GM18868 (cell line): ENCODE measurements at regions not wholly inside any gene's neighbourhood (a gene's known extent, or its start where the extent isn't known, plus 50 kb on each side); places are given as distances from the start of the nearest gene placed in this dataset.
"Not testable (repeated sequence)": the region's sequence is repeated elsewhere in the genome, so short reads cannot be mapped to it uniquely, and the experiment has no call there.

Experiments
- ATAC-seq: cut with Tn5 transposase; IDR thresholded peaks from one replicate; pipeline ENCODE4 v1.9.1; 2021; ENCODE audit warnings: mild to moderate bottlenecking, moderate library complexity; ENCODE audit not compliant: unreplicated experiment

- ATAC-seq: no peak
Measured at GRCh38 chr11:134661660-134662059, 249.6 kb upstream of the B3GAT1 start.

DNA sequence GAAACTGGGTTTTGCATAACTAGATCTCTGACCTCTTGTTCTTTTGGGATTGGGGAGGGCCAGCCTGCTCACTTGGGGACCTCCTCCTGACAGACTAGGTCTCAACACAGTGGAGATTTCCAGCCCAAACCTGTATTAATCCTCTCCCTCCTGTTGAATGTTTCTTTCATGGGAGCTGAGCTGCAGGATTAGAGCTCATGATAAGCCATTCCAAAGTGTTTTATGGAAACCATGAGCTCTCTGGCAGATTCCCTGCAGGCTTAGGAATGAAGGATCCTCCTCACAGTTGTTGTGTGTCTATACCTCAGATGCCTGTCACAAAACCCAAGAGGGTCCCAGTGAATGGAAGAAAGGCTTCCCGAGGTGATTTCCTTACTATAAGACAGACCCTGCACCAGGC is 248.4 kb upstream of the B3GAT1 start:
- no peak for ATAC-seq

DNA sequence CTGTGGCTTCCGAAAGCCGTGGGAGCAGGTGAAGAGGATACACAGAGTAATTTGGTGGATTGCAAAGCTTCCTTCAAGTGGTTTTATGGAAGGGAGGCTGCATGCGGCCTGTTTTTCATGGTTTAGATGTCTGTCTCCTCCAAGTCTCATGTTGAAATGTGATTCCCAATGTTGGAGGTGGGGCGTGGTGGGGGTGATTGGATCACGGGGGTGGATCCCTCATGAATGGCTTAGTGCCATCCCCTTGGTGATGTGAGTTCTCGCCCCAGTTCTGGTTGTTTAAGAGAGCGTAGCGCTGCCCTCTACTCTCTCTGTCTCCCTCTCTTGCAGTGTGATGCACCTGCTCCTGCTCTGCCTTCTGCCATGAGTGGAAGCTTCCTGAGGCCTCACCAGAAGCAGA is 247.8 kb upstream of the B3GAT1 start:
- ATAC-seq: no peak

DNA sequence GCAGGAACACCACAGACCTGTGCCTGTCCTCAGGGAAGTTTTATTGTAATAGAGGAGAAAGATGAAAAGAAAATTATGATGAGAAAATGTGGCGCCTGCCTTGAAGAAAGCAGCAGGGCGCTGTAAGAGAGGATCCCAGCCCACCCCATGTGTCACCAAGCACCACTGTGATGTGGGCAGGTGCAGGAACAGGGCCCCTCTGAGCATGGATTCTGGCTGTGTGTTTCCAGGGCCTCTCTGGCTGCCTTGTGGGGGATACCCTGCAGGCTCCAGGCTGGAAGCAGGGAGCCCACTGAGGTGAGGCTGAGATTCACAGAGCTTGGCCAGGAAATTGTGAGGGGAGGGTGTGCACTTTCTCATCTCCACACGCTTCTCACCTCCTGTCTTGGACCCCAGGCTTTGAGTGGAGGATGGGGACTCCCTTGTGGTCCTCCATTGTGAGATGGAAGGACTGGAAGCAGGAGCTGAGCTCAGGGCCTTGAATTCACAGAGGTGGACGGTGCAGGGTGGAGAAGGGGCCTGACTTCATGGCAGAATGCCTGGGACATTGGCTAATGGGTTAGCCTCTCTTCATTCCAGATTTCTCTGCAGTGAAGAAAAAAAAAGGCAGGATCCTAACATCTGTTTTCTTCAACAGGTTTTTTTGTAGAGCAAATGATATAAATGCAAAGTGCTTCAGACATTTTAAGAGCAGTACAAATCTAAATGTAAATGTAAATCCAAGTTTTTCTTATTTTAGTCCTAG is 246.6 kb upstream of the B3GAT1 start:
- no peak for ATAC-seq

GRCh38 chr11:134657631-134658030 is 245.6 kb upstream of the B3GAT1 start:
- ATAC-seq: no peak

DNA sequence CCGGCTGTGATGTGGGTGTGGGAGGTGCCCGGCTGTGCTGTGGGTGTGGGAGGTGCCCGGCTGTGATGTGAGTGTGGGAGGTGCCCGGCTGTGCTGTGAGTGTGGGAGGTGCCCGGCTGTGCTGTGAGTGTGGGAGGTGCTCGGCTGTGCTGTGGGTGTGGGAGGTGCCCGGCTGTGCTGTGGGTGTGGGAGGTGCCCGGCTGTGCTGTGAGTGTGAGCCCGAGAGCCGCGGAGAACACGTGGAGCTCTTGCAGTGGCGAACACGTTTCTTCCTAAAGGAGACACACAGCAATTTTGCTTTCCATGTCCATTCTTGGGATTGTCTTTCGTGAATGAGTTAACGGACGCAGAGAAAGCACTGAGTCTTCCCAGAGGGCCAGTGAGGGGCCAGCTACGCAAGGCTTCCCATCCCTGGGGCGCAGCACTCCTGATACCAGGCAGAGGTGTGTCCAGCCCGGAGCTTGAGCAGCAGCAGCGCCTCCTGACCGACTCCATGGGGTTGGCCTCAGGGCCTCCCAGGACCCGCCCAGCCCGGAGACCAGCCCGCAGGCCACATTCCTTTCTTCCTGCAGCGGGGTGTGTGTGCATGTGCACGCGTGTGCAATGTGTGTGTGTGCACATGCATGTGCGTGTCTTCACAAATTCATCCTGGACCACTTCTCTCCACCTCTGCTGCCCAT is 245.0 kb upstream of the B3GAT1 start:
- no peak for ATAC-seq

GRCh38 chr11:134656086-134656840 is 244.2 kb upstream of the B3GAT1 start:
- not testable (repeated sequence) for ATAC-seq

DNA sequence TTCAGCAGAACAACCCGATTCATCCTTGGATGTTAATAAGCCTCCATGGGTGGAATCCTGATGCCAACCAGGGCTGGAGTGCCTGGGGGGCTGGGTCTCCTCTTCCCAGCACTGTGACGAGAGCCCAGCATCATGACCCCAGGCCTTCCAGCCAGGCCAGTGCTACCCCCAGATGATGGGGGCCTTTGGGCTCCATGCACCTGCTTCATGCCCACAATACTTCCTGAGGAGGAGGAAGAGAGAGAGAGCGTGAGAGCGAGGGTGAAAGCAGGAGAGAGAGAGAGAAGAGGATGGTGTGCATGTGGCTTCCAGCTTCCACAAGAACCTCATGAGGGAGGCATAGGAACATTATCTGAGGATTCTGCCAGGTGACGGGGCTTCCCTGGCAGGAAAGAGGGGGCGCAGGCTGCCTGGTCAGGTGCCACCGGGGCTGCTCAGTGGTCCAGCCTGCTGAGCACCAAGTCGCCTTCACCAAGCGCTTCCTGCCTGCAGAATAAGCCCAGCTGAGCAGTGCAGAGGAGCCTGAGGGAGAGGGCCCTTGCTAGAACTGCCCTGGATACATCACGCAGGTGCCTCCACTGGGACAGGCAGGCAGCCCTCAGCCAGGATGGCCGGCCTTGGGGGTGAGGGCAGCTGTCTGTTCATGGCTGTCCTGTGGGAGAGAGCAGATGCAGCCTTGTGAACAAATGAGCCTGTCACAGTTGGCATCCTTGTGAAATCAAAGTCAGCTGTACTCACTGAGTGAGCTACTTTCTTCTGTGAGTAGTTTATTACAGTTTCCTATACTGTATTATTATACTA is 243.3 kb upstream of the B3GAT1 start:
- ATAC-seq: no peak

- no peak for ATAC-seq
Measured at GRCh38 chr11:134654161-134654915, 242.3 kb upstream of the B3GAT1 start.

DNA sequence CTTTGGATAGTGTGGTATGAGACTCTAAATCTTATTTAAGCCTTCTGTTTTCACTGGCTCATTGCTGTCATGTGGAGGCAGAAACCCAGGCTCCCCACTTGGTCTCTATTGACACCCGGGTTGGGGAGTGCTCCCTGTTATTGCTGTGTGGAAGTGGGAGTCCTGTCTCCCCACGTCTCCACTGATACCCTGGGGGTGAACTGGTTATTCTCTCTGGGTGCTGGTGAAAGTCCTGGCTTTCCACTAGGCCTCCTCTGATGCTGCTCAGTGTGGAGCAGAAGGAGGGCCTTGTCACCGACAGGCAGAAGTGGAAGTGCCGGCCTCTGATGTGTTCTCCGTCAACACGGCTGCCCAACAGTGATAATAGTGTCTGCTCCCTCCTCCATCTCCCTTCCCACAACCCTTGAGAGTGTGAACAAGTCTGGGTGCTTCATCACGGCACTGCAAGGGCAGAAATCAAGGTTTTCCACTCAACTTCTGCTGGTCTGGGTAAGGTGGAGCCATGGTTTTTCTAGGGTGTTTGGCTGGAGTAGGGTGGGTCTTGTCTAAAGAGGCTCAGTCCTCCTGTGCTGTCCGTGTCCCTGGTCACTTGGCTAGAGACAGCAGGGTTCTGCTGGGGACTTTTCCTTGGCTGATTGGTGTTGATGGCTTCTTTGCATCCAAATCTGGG is 240.7 kb upstream of the B3GAT1 start:
- ATAC-seq: no peak

DNA sequence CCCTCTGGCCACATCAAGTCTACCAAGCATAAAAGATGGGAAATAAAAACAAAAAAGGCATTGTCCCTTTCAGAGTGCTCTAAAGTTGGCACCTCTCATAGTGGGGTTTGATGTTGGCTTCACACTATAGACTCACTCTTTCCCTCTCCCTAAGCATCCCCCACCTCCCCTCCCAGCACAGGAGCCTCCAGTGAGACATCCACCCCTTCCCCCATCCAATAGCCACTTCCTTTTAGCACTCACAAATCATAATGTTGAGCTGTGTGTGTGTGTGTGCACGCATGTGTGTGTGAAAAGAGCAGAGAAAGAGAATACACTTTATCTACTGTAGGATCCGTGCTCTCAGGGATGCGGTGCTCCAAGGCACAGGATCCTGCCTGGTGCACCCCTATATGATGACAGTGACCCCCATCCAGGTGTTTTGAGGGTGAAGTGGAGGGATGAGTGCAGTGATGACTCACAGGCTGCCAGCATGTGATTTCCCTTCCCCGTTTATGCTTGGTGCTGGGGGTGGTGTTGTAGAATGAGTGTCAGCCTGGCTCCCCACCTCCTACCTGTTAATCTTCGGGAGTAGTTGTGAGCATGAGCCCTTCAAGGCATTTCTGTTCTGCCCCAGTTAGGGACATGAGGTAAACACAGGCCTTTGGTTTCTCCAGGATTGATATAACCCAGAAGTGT is 235.2 kb upstream of the B3GAT1 start:
- no peak for ATAC-seq

- ATAC-seq: no peak
Measured at GRCh38 chr11:134646561-134646960, 234.5 kb upstream of the B3GAT1 start.

- ATAC-seq: no peak
Measured at GRCh38 chr11:134645576-134645975, 233.5 kb upstream of the B3GAT1 start.

DNA sequence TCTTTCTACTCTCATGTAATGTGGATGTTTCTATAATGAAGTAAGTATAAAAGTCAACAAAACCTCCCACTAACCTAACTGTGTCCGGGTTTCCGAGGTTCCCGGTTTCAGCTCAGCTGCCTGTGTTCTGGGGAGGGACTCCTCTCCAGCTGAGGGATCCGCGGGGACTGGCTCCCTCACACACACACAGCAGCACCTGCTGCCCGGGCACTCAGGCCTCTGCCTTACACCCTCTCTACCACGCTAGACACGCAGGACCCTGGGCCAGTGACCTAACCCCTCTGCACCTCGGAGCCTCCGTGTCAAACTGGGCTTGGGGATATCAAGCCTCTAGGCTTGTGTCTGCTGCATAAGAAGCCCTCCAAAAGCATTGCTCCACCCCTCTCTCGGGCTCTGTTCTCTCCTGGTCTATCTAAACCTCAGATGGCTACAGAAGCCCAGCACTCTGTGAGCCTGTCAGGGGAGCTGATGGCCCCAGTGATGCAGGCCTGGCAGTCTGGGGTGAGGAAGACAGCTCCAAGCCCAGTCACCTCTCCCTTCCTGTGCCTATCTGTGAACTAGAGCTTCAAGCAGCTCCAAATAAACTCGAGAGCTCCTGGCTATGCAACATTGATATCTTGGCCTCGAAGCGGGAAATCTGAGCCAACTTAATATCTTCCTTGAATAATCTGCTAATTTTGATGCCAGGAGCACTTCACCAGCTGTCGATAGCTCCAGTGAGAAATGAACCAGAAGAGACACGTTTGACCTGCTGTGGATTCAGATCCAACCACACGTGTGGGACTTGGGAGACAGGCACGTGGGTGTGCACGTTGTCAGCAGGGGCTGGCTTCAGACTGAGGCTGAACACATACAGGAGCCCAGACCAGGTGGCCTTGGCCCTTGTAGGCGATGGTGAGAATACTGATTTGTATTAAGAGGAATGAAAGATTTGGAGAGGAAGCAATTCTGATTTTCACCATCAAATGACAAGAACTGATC is 232.7 kb upstream of the B3GAT1 start:
- no peak for ATAC-seq

DNA sequence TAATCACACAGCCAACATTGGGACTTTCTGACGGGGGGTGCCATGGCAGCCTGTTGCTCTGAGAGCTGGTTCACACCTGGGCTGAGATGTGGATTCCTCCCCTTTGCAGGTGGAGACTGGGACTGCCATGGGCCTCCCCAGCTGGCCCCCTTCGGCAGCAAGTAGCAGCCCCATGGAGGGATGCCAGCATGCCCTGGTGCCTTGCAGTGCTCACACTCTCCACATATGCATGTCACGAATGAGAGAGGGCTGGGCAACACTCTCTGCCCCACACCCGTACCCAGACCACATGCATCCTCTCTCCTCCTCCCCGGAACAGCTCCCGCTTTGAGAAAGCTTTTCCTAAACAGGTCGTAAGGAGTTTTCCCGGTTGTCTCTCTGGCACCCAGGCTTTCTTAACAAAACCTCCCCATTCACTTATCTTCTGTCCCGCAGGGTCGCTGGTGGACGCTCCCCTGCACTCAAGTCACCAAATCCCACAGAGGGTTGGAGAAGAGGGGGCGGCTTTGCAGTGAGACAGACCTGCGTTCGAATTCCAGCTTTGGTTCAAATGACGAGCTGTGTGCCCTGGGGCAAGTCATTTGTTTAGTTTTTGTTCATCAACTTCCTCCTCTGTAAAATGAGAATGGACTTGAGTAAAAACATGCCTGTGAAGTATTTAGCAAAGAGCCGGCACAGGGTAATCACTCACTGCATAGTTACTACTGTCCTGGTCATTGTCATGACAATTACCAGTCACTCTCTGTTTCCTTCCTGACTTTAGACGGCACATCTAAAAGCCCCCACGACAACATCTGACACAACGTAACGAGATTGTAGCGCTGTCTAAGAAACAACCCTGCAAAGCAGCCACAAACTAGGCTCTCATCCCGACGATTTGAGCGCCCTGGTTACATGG is 231.3 kb upstream of the B3GAT1 start:
- ATAC-seq: no peak

DNA sequence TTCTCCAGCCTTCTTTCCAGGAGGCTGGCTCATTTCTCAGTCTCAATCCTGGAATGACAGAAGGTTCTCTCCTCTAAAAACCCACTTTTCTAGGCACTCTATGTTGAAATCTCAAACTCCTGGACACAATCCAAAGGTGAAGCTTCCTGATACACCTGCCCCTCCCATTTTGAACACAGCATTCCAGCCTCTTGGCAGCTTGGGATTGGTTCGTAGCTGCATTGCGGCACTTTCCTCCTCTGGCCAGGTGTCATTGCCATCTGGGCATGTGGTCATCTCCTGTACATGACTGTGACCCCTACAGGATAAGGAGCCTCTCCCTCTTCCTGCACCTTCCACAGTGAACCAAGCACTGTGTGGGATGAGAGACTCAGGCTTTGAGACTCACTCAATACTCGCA is 230.2 kb upstream of the B3GAT1 start:
- no peak for ATAC-seq
